ENCODE measurements at regions not wholly inside any gene's neighbourhood (a gene's known extent, or its start where the extent isn't known, plus 50 kb on each side); places are given as distances from the start of the nearest gene placed in this dataset.
"Not testable (repeated sequence)": the region's sequence is repeated elsewhere in the genome, so short reads cannot be mapped to it uniquely, and the experiment has no call there.

- DNase-seq (ENCODE audit: low read depth) = no peak
Measured at GRCh38 chr10:131532291-131532690, 220.8 kb upstream of the TCERG1L start.

GRCh38 chr10:131532745-131533341, 221.3 kb upstream of the TCERG1L start:
- no peak for DNase-seq (ENCODE audit: low read depth)

GRCh38 chr10:131533846-131534526, 222.5 kb upstream of the TCERG1L start:
- no peak for DNase-seq (ENCODE audit: low read depth)

GRCh38 chr10:131534836-131535235, 223.3 kb upstream of the TCERG1L start:
- no peak for DNase-seq (ENCODE audit: low read depth)

- no peak for DNase-seq (ENCODE audit: low read depth)
Measured at GRCh38 chr10:131536676-131537075, 225.2 kb upstream of the TCERG1L start.

- no peak for DNase-seq (ENCODE audit: low read depth)
Measured at GRCh38 chr10:131537281-131537680, 225.8 kb upstream of the TCERG1L start.

GRCh38 chr10:131544495-131544894, 233.0 kb upstream of the TCERG1L start:
- no peak for DNase-seq (ENCODE audit: low read depth)

GRCh38 chr10:131546086-131546810, 234.7 kb upstream of the TCERG1L start:
- DNase-seq (ENCODE audit: low read depth) = no peak

GRCh38 chr10:131547129-131547799, 235.7 kb upstream of the TCERG1L start:
- DNase-seq (ENCODE audit: low read depth) = no peak

GRCh38 chr10:131548176-131548575, 236.7 kb upstream of the TCERG1L start:
- no peak for DNase-seq (ENCODE audit: low read depth)

- DNase-seq (ENCODE audit: low read depth) = no peak
Measured at GRCh38 chr10:131549116-131549515, 237.6 kb upstream of the TCERG1L start.

GRCh38 chr10:131553121-131553520, 241.6 kb upstream of the TCERG1L start:
- DNase-seq (ENCODE audit: low read depth) = no peak

GRCh38 chr10:131553581-131553980, 242.1 kb upstream of the TCERG1L start:
- DNase-seq (ENCODE audit: low read depth) = no peak

GRCh38 chr10:131554821-131555220, 243.3 kb upstream of the TCERG1L start:
- no peak for DNase-seq (ENCODE audit: low read depth)

- DNase-seq (ENCODE audit: low read depth) = no peak
Measured at GRCh38 chr10:131555406-131555805, 243.9 kb upstream of the TCERG1L start.

GRCh38 chr10:131556061-131556896, 244.8 kb upstream of the TCERG1L start:
- DNase-seq (ENCODE audit: low read depth) = no peak

GRCh38 chr10:131556897-131557495, 245.5 kb upstream of the TCERG1L start:
- DNase-seq (ENCODE audit: low read depth) = no peak

- DNase-seq (ENCODE audit: low read depth) = not testable (repeated sequence)
Measured at GRCh38 chr10:131557956-131558355, 246.4 kb upstream of the TCERG1L start.

- DNase-seq (ENCODE audit: low read depth) = no peak
Measured at GRCh38 chr10:131559450-131559911, 248.0 kb upstream of the TCERG1L start.

GRCh38 chr10:131560166-131560565, 248.6 kb upstream of the TCERG1L start:
- no peak for DNase-seq (ENCODE audit: low read depth)

- no peak for DNase-seq (ENCODE audit: low read depth)
Measured at GRCh38 chr10:131560706-131561355, 249.3 kb upstream of the TCERG1L start.

Measured in HS-5 (cell line).